CD4-positive, alpha-beta T cell treated with Interleukin-15 for 4 hours (primary cell): ENCODE measurements at regions not wholly inside any gene's neighbourhood (a gene's known extent, or its start where the extent isn't known, plus 50 kb on each side); places are given as distances from the start of the nearest gene placed in this dataset.
"Not testable (repeated sequence)": the region's sequence is repeated elsewhere in the genome, so short reads cannot be mapped to it uniquely, and the experiment has no call there.

Experiments used
- DNase-seq: peaks from one replicate; pipeline ENCODE4 v3.0.0-alpha.2; 2020; ENCODE audit warnings: low spot score

DNA sequence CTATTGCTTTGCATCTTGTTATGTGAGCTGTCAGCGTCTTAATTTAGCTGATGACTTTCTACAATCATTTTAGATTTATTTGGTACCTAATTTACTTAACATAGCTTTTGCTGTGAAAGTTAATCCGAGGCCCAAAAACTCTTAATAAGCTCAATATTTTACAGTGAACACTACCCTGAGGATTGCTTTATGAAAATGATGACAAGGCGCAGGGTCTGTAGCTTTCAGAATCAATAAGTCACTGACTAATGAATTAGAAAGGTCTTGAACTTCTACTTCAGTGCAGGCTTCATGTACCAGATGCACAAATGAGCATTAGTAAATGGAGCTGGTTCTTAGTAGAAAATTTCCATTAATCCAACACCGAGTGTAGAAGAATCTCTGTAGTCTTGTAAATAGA lies 81.4 kb upstream of the ZNF366 start:
- no peak for DNase-seq

DNA sequence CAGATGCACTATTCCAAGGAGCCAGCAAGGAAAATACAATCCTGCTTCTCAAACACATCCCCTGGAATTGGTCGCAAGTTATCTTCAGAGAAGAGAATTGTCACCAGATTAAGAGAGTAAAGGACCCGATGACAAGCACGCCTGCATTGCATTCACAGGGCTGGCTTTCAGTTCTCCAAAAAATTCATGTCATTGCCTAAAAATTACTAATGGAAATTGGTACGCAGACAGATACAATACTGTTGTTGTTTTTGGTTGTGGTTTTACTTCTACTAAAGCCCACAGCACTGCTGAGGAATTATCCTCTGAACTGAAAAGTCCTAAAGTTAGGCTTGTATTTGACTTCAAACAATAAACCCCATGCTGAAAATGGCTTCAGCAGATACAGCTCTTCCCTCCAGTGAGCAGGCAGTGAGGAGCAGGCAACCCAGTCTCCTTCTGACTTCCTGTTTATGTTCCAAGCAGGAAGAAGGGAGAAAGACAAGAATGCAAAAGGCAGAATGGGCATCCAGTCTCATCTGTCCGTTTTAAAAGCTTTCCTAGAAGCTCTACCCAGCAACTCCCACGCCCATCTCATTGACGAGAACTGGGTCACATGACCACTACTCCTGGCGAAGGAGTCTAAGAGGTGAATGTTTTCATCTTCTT lies 80.6 kb upstream of the ZNF366 start:
- DNase-seq = no peak

DNA sequence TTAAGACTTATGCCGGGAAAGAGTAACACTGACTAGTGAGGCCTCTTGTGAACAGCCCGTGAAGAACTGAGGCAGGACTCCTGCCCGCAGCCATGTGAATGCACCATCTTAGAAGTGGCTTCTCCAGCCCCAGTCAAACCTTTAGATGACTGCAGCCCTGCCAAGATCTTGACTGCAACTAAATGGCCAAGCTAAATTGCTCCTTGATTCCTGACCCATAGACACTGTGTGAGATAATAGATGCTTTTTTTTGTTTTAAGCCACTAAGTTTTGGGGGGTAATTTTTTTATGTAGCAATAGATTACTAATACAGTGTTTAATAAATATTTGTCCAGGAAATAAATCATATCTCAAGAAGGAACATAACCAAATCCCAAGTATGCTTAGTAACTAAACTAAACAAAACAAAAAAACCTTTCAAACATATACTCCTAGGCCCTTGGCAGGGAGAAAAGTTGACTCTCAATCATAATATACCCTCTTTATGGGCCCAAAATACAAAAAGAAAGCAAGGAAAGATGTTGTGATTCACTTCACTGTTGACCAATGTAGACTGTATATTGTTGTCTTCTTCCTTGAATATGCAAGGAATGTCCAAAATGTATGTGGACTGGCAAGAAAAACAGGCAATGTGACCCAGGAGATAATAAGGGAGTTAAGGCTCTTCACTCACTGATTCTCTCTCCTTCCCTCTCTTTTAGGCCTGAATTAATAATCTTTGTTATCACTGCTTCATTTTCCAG lies 79.7 kb upstream of the ZNF366 start:
- DNase-seq = no peak

DNA sequence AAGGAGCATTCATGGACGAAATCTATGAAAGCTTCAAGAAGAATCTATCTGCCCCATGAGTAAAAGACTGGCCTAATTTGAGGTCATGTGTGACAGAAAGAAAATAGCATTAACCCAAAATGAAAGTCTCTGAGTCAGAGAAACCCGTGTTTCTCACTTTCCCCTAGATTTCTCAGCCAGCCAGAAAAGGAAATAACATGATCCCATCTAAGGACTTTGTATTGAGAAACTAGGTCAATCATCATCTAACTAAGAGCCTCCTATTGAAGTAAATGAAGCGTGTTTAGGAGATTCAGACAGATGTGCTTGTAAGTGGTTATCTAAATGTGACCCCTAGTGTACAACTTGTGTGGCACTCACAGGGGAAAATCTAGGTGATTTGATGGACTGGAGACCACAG lies 77.3 kb upstream of the ZNF366 start:
- no peak for DNase-seq

DNA sequence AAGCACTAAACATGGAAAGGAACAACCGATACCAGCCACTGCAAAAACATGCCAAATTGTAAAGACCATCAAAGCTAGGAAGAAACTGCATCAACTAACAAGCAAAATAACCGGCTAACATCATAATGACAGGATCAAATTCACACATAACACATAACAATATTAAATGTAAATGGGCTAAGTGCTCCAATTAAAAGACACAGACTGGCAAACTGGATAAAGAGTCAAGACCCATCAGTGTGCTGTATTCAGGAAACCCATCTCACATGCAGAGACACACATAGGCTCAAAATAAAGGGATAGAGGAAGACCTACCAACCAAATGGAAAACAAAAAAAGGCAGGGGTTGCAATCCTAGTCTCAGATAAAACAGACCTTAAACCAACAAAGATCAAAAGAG lies 72.1 kb upstream of the ZNF366 start:
- DNase-seq = not testable (repeated sequence)

DNA sequence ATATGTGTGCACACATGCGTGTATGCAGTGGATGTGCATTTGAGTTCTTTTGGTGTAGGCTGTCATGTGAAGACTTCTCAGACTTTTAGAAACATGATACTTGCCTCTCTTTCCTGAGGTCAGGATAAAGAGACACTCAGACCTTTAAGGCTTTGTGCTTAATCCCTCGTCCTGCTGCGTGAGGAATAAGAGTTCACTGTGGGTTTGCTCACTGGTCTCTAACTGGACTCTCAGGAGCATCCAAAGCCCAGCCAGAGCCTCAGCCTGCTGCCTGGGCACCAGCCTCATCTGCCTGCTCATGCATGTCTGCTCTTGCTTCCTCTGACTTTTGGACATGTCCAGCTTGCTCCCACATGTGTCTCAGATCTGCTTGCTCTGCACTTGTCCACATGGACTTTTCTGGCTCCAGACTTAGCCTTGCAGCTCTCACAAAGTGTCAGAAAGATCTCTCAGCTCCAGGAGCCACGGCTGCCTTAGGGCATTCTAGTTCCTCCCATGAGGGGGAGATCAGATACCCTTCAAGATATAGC lies 65.1 kb upstream of the ZNF366 start:
- DNase-seq = no peak

DNA sequence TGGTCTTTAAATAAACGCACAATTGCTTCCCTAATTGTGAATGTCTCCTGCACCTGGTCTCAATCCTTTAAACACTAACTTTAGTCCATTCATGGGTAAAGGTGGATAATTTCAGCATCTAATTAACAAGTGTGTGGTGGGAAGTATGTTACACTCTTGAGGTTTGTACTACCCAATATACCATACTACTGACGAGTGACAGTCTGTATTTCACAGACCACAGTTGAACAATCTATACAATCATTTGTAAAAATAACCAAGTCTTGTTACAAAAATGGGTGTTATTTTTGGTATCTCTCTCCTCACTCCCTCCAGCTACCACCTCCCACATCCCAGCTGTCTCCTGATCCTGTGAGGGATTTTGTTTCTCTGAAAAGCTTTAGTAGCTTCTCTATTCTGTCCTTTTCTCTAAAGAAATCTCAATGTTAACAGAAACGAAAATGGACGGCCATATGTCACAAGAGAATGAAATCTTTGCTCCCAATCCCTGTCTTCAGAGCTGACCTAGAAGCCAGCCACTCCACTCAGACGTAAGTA lies 62.3 kb upstream of the ZNF366 start:
- DNase-seq = no peak

DNA sequence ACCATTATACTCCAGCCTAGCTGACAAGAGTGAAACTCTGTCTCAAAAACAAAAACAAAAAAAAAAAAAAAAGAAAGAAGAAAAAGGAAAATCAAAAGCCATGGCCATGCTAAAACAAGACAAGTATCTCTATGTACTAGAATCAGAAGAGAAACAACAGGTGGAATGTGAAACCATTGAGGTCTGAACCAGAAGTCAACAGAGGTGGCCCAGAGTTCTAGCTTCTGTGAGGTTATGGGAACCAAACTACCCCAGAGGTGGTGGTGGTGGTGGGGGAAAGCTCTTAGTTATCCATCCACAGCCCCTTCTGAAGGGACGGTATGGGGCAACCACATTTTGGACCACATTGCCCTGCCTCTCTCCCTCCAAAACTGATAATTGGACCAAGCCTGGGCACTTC lies 59.5 kb upstream of the ZNF366 start:
- DNase-seq = no peak

DNA sequence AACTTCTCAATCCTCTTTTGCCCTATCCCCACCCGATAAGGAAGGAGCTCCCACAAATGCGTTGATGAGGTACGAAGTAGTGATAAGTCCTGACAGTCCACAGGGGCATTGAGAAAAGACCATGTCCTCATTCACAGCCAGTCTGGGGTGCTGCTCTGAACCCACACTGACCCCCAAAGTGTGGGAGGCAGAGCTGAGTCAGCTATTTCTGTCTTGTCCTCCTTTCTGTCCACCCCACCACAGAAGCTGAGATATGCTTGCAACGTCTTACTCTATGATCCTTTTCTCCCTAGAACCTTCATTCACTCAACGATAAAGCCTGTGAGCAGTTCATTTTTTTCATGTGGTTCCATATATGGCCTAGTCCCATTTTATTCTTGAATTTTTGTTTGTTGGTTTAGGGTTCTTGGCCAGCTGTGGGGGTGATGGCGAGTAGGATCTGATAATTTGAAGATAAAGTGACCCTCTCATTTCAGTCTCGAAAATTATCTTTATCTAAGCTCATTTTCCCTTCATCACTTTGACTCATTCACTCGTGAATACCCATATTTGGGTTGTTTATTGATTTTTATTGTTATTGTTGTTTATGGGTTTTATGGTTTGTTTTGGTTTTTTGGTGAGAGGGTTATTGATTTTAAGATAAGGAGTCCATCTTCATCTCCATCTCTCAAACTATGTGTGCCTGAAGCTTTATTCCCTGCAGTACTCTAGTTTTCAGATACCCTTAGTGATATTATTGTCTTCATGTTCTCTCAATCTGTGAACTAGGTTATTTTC lies 58.5 kb upstream of the ZNF366 start:
- DNase-seq = no peak

DNA sequence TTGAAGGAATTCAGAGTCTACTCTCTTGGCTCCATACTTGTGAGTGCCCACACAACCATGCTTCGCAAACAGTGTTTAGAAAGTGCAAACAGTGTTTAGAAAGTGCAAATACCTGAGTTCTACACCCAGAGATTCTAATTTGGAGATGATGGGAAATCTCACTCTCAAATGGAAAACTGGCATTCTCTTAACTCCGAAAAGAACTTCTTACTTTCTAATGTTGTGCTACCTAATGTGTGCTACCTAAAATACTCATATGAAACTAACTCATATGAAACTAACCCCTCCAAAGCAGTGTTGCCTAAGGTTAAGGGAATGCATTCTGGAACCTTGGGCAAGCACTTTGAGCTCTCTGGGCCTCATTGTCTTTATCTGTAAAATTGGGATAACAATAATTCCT lies 55.5 kb upstream of the ZNF366 start:
- no peak for DNase-seq

DNA sequence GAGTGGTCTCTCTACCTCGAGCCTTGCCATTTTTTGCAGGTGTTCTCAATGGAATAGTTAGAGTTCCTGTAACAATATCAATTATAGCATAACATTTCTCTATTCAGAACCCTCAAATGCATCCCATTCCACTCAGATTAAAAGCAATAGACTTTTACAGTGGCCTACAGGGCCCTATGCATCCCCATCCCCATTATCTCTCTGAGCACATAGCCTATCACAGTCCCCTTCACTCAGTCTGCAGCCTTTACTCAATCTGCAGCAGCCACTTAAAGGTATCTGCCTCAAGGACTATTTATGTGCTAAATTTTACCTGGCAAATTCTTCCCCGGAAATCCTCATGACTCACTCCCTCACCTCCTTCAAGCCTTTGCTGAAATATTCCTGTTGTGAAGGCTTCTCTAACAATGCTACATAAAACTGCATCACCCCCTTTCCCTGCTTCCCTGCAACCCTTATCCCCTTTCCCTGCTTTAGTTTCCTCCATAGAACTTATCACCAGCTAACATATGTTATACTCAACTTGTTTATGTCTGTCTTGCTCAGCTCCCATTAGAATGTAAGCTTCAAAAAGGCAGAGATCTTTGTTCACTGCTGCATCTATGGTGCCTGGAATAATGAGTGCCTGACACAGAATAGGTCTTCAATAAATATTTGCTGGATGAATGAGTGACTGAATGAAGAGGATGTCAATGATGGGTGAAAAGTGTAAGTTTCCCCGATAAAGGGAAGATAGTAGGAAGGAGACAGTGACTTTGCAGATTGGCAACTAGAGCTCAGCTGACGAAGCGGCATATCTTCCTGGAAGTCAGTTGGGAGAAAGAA lies 54.1 kb upstream of the ZNF366 start:
- DNase-seq = no peak

DNA sequence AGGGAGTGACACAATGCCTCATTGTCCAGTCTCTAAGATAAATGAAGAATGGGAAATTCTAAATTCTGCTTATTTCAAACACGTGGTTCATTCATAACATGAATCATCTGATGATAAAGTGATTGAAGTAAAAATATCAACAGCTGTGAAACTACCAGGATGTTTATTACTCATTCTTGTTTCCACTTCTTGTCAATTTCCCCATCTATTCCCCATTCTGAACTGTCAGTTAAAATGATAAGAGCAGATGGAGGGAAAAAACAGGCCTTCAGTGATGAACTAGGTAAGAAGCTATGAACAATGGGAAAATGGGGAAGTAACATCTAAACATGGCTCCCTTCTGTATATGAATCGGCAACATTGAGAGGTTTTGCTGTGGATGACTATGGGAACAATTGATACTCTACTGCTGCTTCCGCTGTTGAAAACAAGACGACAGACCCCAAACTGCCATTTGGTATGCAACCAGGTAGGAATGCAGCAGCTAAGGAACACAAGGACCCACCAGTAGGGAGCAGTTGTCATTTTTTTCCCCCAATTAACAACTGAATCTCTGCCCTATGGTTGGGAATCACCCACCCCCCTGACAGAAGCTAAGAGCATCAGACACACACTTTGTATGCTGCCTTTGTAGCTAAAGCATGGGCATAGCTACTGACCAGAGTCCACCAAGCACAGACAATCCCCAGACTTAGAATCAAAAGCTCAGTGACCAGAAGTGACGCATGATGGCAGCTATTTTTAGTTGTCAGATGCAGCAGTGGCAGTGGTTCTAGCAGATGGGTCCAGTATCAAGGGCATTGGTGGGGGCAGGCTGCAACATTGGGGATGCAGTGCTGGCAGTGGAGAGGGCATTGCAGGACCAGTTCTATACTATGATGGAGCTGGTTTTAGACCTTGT lies 52.9 kb upstream of the ZNF366 start:
- no peak for DNase-seq

DNA sequence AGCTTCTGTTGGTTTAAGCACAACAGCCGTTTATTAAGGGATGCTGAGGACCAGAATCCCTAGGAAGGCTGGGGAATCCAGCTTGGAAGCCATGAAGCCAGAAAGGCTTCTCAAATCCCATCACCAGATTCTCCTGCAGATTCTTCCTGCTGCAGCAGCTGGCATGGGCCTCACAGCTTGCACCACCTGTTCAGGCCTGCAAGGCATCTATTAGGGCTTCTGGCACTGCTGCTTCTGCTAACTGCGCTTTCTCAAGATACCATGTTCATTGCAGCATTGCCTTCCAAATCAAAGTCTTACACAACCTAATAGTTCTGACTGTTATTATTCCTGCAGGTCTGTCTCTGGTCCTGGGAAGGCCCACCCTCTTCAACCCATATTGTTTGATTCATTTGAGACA lies 51.2 kb upstream of the ZNF366 start:
- no peak for DNase-seq

DNA sequence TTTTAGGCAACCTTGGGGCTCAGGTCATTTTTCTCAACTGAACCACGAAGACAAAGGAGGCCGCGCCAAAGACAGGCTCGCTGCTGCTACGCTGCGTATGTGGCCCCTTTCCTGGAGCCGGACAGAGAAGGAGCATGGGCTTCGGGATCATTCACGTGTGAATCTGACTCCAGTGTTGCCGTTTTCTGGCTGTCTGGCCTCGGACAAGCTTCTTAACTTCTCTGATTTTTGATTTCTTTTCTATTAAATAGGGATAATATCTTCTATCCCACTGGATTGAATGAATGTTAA lies 50.8 kb upstream of the ZNF366 start:
- no peak for DNase-seq

DNA sequence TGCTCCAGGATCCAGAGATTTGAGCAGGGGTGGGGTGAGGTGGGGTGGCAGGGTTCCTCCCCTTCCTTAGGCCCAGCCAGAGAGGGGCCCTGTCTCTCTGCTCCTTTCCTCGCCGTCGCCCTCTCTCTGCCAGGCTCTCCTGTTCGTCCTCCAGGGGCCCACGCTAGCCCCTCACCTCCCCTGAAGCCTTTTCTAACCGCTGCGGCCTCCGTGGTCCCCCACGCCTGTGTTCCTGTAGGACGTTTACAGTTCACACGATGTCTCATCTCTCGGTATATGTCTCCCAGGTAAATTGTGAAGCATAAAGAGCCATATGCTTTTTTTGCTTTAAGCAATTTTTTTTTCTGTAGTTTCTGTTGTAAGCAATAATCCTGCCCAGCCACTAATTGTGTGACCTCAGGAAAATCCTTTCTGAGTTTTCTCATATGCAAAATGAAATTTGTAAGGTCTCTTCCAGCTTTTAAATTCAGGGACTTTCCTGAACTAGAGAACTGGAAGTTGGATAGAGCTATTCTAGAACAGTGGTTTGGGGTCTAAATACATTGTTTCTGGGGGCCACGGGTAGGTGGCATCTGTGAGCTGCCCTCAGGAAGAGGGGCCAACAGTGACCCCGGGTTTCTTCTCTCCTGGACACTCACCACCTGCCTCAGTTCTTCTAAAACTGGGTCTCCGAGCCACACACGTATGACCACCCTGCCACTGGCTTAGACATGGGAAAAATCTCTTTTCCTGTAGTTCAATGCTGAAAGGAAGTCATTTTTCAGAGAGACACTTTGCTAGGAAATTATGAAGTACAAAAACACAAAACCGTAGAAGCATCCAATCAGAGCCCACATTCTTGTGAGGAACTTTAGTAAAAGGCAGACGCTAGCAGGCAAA lies 50.2 kb upstream of the ZNF366 start:
- DNase-seq = no peak
